HCT116 (cell line): ENCODE measurements at regions not wholly inside any gene's neighbourhood (a gene's known extent, or its start where the extent isn't known, plus 50 kb on each side); places are given as distances from the start of the nearest gene placed in this dataset.
A peak's percentile ranks its signal among the peaks of the same experiment; 100 is the strongest.

Source experiments
- ATAC-seq: fragments of 200-7000 bp; cut with Tn5 transposase; 2 replicates; pipeline ENCODE4 v1.9.1; 2020; ENCODE audit warnings: mild to moderate bottlenecking, moderate library complexity
- BruUV-seq: library from RNA; stranded (reverse); fragments of 400-500 nt; replicated peaks from 2 replicates; lab custom pipeline; 2021; lab: Mats Ljungman, UMichigan
- CTCF ChIA-PET: fragments of 300-600 bp; sonication (Branson Sonifier 250); formaldehyde crosslinking; loops from one replicate; lab custom pipeline; 2021; ENCODE audit warnings: antibody characterized with exemption; lab: Charles Lee
- POLR2A ChIA-PET: fragments of 300-600, 350-600 bp; sonication (Branson Sonifier 250); formaldehyde crosslinking; loops from one replicate; lab custom pipeline; 2021; ENCODE audit warnings: antibody characterized with exemption; lab: Charles Lee
- RAD21 ChIA-PET, 2 experiments: fragments of 300-600 bp; sonication (Branson Sonifier 250); formaldehyde crosslinking; loops; one replicate each; lab custom pipeline; 2023; ENCODE audit warnings: low total read pairs in 2 of 2; ENCODE audit not compliant: uncharacterized antibody in 2 of 2, unreplicated experiment in 2 of 2, low non-redundant PET in 1 of 2; lab: Charles Lee
- DNase-seq: peaks from one replicate; pipeline ENCODE4 v3.0.0-alpha.2; 2010; ENCODE audit warnings: low read depth, low spot score
- H2AFZ ChIP-seq: fragments of 200-600 bp; shearing (Covaris generic), sonication (generic); 2 replicates; pipeline ENCODE4 v1.6.1; 2017; ENCODE audit warnings: low read depth, mixed run types, mixed read lengths, antibody characterized with exemption, low read length; ENCODE audit not compliant: poor library complexity, severe bottlenecking
- H3K27ac ChIP-seq: 2 replicates; pipeline ENCODE4 v1.5.1; 2012; ENCODE audit warnings: low read depth, low read length
- H3K27me3 ChIP-seq: fragments of 200-600 bp; sonication (generic); 2 replicates; pipeline ENCODE4 v1.6.1; 2016; ENCODE audit warnings: mixed run types, low read length, mixed read lengths; ENCODE audit not compliant: insufficient read depth
- H3K36me3 ChIP-seq, 2 experiments: fragments of 200-500 bp in 1 of 2; fragments of 200-600 bp in 1 of 2; sonication (Bioruptor generic) in 1 of 2; sonication (generic) in 1 of 2; 2 replicates each; pipeline versions ENCODE4 v1.5.1 to v1.6.1; 2014 to 2016; ENCODE audit warnings: low read length in 2 of 2, inconsistent platforms in 1 of 2, mixed read lengths in 1 of 2, mixed run types in 1 of 2; ENCODE audit not compliant: insufficient read depth in 2 of 2, control insufficient read depth in 1 of 2
- H3K4me1 ChIP-seq, 2 experiments: fragments of 200-600 bp in 1 of 2; sonication (generic) in 1 of 2; 2 replicates each; pipeline versions ENCODE4 v1.5.1 to v1.6.1; 2012 to 2017; ENCODE audit warnings: low read length in 2 of 2, inconsistent platforms in 1 of 2, mild to moderate bottlenecking in 1 of 2, mixed read lengths in 1 of 2, mixed run types in 1 of 2, moderate library complexity in 1 of 2; ENCODE audit not compliant: insufficient read depth in 2 of 2, control insufficient read depth in 1 of 2
- H3K4me2 ChIP-seq: fragments of 200-600 bp; sonication (generic); 2 replicates; pipeline ENCODE4 v1.6.1; 2017; ENCODE audit warnings: mixed run types, low read length, mixed read lengths
- H3K4me3 ChIP-seq, 2 experiments: fragments of 200-600 bp in 1 of 2; sonication (generic) in 1 of 2; replicated peaks in 1 of 2; 2 replicates each; pipeline ENCODE4 v1.5.1; 2011 to 2016; ENCODE audit warnings: low read length in 2 of 2, control low read depth in 1 of 2, low read depth in 1 of 2, mild to moderate bottlenecking in 1 of 2, mixed read lengths in 1 of 2, mixed run types in 1 of 2
- H3K79me2 ChIP-seq: fragments of 200-600 bp; sonication (generic); 2 replicates; pipeline ENCODE4 v1.6.1; 2017; ENCODE audit warnings: mild to moderate bottlenecking, mixed run types, low read length, moderate library complexity, mixed read lengths; ENCODE audit not compliant: insufficient read depth
- H3K9ac ChIP-seq: fragments of 200-600 bp; sonication (generic); 2 replicates; pipeline ENCODE4 v1.6.1; 2016; ENCODE audit warnings: low read length, mixed read lengths
- H3K9me2 ChIP-seq: fragments of 200-600 bp; sonication (generic), shearing (Covaris generic); 2 replicates; pipeline ENCODE4 v1.6.1; 2017; ENCODE audit warnings: mixed run types, mild to moderate bottlenecking, moderate library complexity; ENCODE audit not compliant: insufficient read depth
- H3K9me3 ChIP-seq, 2 experiments: fragments of 200-500 bp in 1 of 2; fragments of 200-600 bp in 1 of 2; sonication (Bioruptor generic) in 1 of 2; sonication (generic) in 1 of 2; 2 replicates each; pipeline ENCODE4 v1.6.1; 2014 to 2017; ENCODE audit warnings: low read length in 2 of 2, mixed read lengths in 2 of 2, inconsistent platforms in 1 of 2, low read depth in 1 of 2, mild to moderate bottlenecking in 1 of 2, mixed run types in 1 of 2, moderate library complexity in 1 of 2; ENCODE audit not compliant: control insufficient read depth in 1 of 2, insufficient read depth in 1 of 2
- H4K20me1 ChIP-seq: fragments of 200-600 bp; sonication (generic), shearing (Covaris generic); 2 replicates; pipeline ENCODE4 v1.6.1; 2017; ENCODE audit warnings: mixed run types, mild to moderate bottlenecking, moderate library complexity; ENCODE audit not compliant: insufficient read depth
- ATF3 ChIP-seq: IDR thresholded peaks from 2 replicates; pipeline ENCODE4 v1.6.1; 2012
- CBX3 ChIP-seq: IDR thresholded peaks from 2 replicates; pipeline ENCODE4 v1.6.1; 2012; ENCODE audit warnings: low read depth
- CEBPB ChIP-seq: IDR thresholded peaks from 2 replicates; pipeline ENCODE4 v1.6.1; 2012; ENCODE audit warnings: low read depth
- CTCF ChIP-seq, 3 experiments: fragments of 200-600 bp in 1 of 3; sonication (generic) in 1 of 3; IDR thresholded peaks in 2 of 3; conservative IDR thresholded peaks in 1 of 3; 2 replicates each; pipeline ENCODE4 v1.5.1; 2012 to 2017; ENCODE audit warnings: low read depth in 2 of 3, low read length in 2 of 3, antibody characterized with exemption in 1 of 3, borderline replicate concordance in 1 of 3, control low read depth in 1 of 3, mild to moderate bottlenecking in 1 of 3, mixed read lengths in 1 of 3, mixed run types in 1 of 3, moderate library complexity in 1 of 3; ENCODE audit not compliant: insufficient read depth in 1 of 3
- EGR1 ChIP-seq: IDR thresholded peaks from 2 replicates; pipeline ENCODE4 v1.6.1; 2012; ENCODE audit warnings: low read depth
- ELF1 ChIP-seq: IDR thresholded peaks from 2 replicates; pipeline ENCODE4 v1.6.1; 2012; ENCODE audit warnings: low read depth, borderline replicate concordance
- EZH2 ChIP-seq: fragments of 200-600 bp; sonication (generic); IDR thresholded peaks from 2 replicates; pipeline ENCODE4 v1.6.1; 2017; ENCODE audit warnings: antibody characterized with exemption, mixed run types
- EZH2phosphoT487 ChIP-seq: fragments of 200-600 bp; IDR thresholded peaks from 2 replicates; pipeline ENCODE4 v1.6.1; 2018; ENCODE audit warnings: antibody characterized with exemption, borderline replicate concordance
- FOSL1 ChIP-seq: IDR thresholded peaks from 2 replicates; pipeline ENCODE4 v1.6.1; 2012; ENCODE audit warnings: low read depth
- JUND ChIP-seq: IDR thresholded peaks from 2 replicates; pipeline ENCODE4 v1.6.1; 2012
- POLR2A ChIP-seq: IDR thresholded peaks from 2 replicates; pipeline ENCODE4 v1.7.0; 2011; ENCODE audit warnings: borderline replicate concordance; ENCODE audit not compliant: insufficient read depth, insufficient read length; ENCODE audit errors: extremely low read depth
- POLR2AphosphoS5 ChIP-seq: IDR thresholded peaks from 2 replicates; pipeline ENCODE4 v1.6.1; 2011; ENCODE audit warnings: mild to moderate bottlenecking, low read depth, low read length, moderate library complexity
- RAD21 ChIP-seq: IDR thresholded peaks from 2 replicates; pipeline ENCODE4 v1.6.1; 2012; ENCODE audit warnings: low read depth, mild to moderate bottlenecking
- REST ChIP-seq: IDR thresholded peaks from 2 replicates; pipeline ENCODE4 v1.6.1; 2012; ENCODE audit warnings: low read depth
- SIN3A ChIP-seq: IDR thresholded peaks from 2 replicates; pipeline ENCODE4 v1.6.1; 2012; ENCODE audit warnings: low read depth
- SP1 ChIP-seq: IDR thresholded peaks from 2 replicates; pipeline ENCODE4 v1.6.1; 2012; ENCODE audit warnings: low read depth
- SRF ChIP-seq: IDR thresholded peaks from 2 replicates; pipeline ENCODE4 v1.6.1; 2012; ENCODE audit warnings: low read depth
- YY1 ChIP-seq: IDR thresholded peaks from 2 replicates; pipeline ENCODE4 v1.6.1; 2011; ENCODE audit warnings: low read length, low read depth, moderate library complexity, mild to moderate bottlenecking; ENCODE audit not compliant: insufficient replicate concordance; ENCODE audit errors: extremely low read depth
- ZBTB33 ChIP-seq: IDR thresholded peaks from 2 replicates; pipeline ENCODE4 v1.6.1; 2011; ENCODE audit warnings: mild to moderate bottlenecking, low read length, moderate library complexity; ENCODE audit not compliant: insufficient replicate concordance; ENCODE audit errors: extremely low read depth
- ZFX ChIP-seq: fragments of 450-650 bp; IDR thresholded peaks from 2 replicates; pipeline ENCODE4 v1.6.1; 2017
- ZNF274 ChIP-seq: fragments of 200-500 bp; sonication (Bioruptor generic); IDR thresholded peaks from 2 replicates; pipeline ENCODE4 v1.6.1; 2014; ENCODE audit warnings: mild to moderate bottlenecking, low read depth, low read length, inconsistent platforms
- intact Hi-C: fragments of 100-400 bp; cut with micrococcal nuclease; formaldehyde crosslinking; loops from 2 replicates; pipeline ENCODE4 v1.10.0; 2022
- TF ChIP-seq, protein P1 (sequence below): IDR thresholded peaks from 2 replicates; pipeline ENCODE4 v1.6.1; 2012

- BruUV-seq: no TSS peak
- no peaks in the 10 kb centered on the region for H3K79me2 ChIP-seq
- H3K27me3 ChIP-seq: no peaks in the 10 kb centered on the region
- CTCF ChIA-PET: no interaction called here
- H3K27ac ChIP-seq: no peak overlapping the region
- ATAC-seq (peak; percentile 81), DNase-seq (peak; percentile 66)
- H3K36me3 ChIP-seq: no peaks in the 10 kb centered on the region
- H3K9me3 ChIP-seq: no peaks in the 10 kb centered on the region
- RAD21 ChIA-PET: no interaction called here
- no peaks in the 10 kb centered on the region for H4K20me1 ChIP-seq
- H3K4me1 ChIP-seq: peaks cover 0 to 13% of the 10 kb centered on the region in 2 experiments; a peak in 2 of 4 replicates
- H3K4me2 ChIP-seq: peak overlapping the region; percentile 43
- no peaks in the 10 kb centered on the region for H3K9me2 ChIP-seq
- no peak overlapping the region for H3K9ac ChIP-seq
- peak overlapping the region; percentile 4 for H2AFZ ChIP-seq
- POLR2A ChIA-PET: no interaction called here
- intact Hi-C loops: no loop called here
- H3K4me3 ChIP-seq: no peak overlapping the region
- peak; percentile 90 for TF ChIP-seq FOSL1
- peak; percentile 69; the same call in 1 of the 2 replicates for TF ChIP-seq SRF
- TF ChIP-seq CBX3: peak; percentile 80
- TF ChIP-seq, protein P1, sequence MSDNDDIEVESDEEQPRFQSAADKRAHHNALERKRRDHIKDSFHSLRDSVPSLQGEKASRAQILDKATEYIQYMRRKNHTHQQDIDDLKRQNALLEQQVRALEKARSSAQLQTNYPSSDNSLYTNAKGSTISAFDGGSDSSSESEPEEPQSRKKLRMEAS: peak; percentile 71
- TF ChIP-seq SIN3A: no peak
- no peak for TF ChIP-seq EGR1
- no peak for TF ChIP-seq ZFX
- peak; percentile 28; the same call in 1 of the 2 replicates for TF ChIP-seq CEBPB
- TF ChIP-seq ZBTB33: no peak
- no peak for TF ChIP-seq EZH2phosphoT487
- no peak for TF ChIP-seq REST
- TF ChIP-seq RAD21: no peak
- no peak for TF ChIP-seq POLR2A
- peak; percentile 66 for TF ChIP-seq SP1
- TF ChIP-seq ATF3: no peak
- no peak for TF ChIP-seq ELF1
- no peak for TF ChIP-seq EZH2
- no peak for TF ChIP-seq YY1
- TF ChIP-seq POLR2AphosphoS5: no peak
- no peak for TF ChIP-seq CTCF (IDR thresholded peaks at IDR 0.05 in 2 of 3, conservative IDR thresholded peaks at IDR 0.05 in 1 of 3; ENCODE audit: borderline replicate concordance in 1 of 3, insufficient read depth in 1 of 3, low read depth in 2 of 3, low read length in 2 of 3)
- TF ChIP-seq JUND: peak; percentile 83
- TF ChIP-seq ZNF274: no peak
These were observed 1806.8 kb downstream of the BRINP3 start for GRCh38 chr1:188670837-188671236.
